Calu3 (cell line): ENCODE measurements at regions not wholly inside any gene's neighbourhood (a gene's known extent, or its start where the extent isn't known, plus 50 kb on each side); places are given as distances from the start of the nearest gene placed in this dataset.

ENCODE experiments used
- BruUV-seq: library from RNA; stranded (reverse); fragments of 400-500 nt; replicated peaks from 2 replicates; lab custom pipeline; 2021; lab: Mats Ljungman, UMichigan
- CTCF ChIA-PET: fragments of 300-600 bp; sonication (Branson Sonifier 250); formaldehyde crosslinking; loops from one replicate; lab custom pipeline; 2022; ENCODE audit warnings: antibody characterized with exemption; lab: Charles Lee
- DNase-seq: peaks from one replicate; pipeline ENCODE4 v3.0.0; 2022
- H3K27ac Mint-ChIP-seq: one replicate; pipeline ENCODE4 v1.8.0; 2022; ENCODE audit warnings: mixed read lengths; ENCODE audit not compliant: unreplicated experiment
- H3K27me3 Mint-ChIP-seq: one replicate; pipeline ENCODE4 v1.8.0; 2022; ENCODE audit warnings: mixed read lengths; ENCODE audit not compliant: unreplicated experiment
- H3K36me3 Mint-ChIP-seq: one replicate; pipeline ENCODE4 v1.8.0; 2022; ENCODE audit warnings: mild to moderate bottlenecking, moderate library complexity, mixed read lengths; ENCODE audit not compliant: insufficient read depth, unreplicated experiment
- H3K4me1 Mint-ChIP-seq: one replicate; pipeline ENCODE4 v1.8.0; 2022; ENCODE audit warnings: mild to moderate bottlenecking, low read depth, mixed read lengths; ENCODE audit not compliant: unreplicated experiment
- H3K4me3 Mint-ChIP-seq: one replicate; pipeline ENCODE4 v1.8.0; 2022; ENCODE audit warnings: mild to moderate bottlenecking, low read depth, moderate library complexity, mixed read lengths; ENCODE audit not compliant: unreplicated experiment
- H3K9me3 Mint-ChIP-seq: one replicate; pipeline ENCODE4 v1.8.0; 2022; ENCODE audit warnings: low read depth, mixed read lengths; ENCODE audit not compliant: unreplicated experiment
- CTCF ChIP-seq: fragments of 200-600 bp; IDR thresholded peaks from one replicate; pipeline ENCODE4 v1.8.0; 2022; ENCODE audit warnings: antibody characterized with exemption; ENCODE audit not compliant: unreplicated experiment
- intact Hi-C: fragments of 100-400 bp; cut with micrococcal nuclease; formaldehyde crosslinking; loops from one replicate; pipeline ENCODE4 v1.10.0; 2022; ENCODE audit not compliant: unreplicated experiment

DNA sequence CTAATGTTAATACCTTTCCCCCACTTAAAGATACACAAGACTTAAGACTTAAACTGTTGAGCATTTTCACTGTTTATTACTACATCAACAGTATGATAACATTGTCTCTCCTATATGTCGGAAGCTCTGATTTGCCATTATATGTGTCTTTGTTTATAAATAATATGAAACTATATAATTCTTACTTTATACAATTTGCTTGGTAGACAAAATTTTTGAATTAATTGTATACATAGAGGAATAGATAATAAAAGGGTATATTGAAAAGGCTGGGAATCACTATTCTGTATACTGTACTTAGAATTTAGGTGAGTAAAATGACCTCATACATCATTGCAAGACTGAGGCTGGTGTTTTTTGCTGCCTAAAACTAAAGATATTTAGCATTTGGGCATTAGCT, 82.1 kb upstream of the HDAC9 start:
- CTCF ChIA-PET: no interaction called here
- DNase-seq: no peak
- Mint-ChIP-seq H3K4me1 (no peaks in the 10 kb centered on the region), H3K27me3 (no peaks in the 10 kb centered on the region), H3K9me3 (no peaks in the 10 kb centered on the region), H3K4me3 (no peak overlapping the region), H3K36me3 (no peaks in the 10 kb centered on the region), H3K27ac (no peak overlapping the region)
- no TSS peak for BruUV-seq
- TF ChIP-seq CTCF: no peak
- intact Hi-C loops: no loop called here

- H3K4me1 Mint-ChIP-seq: no peaks in the 10 kb centered on the region
- H3K27ac Mint-ChIP-seq: no peak overlapping the region
- intact Hi-C loops: no loop called here
- no peak for DNase-seq
- CTCF ChIA-PET: interaction anchor here (0.5 kb wide), 1 partner anchor 241 kb away, joined by 3 read pairs; no protein-coding TSS in a partner anchor
- TF ChIP-seq CTCF: no peak
- BruUV-seq: no TSS peak
- no peaks in the 10 kb centered on the region for H3K36me3 Mint-ChIP-seq
- H3K9me3 Mint-ChIP-seq: no peaks in the 10 kb centered on the region
- H3K27me3 Mint-ChIP-seq: no peaks in the 10 kb centered on the region
- H3K4me3 Mint-ChIP-seq: no peak overlapping the region
Observed at GRCh38 chr7:18414885-18415284, 80.7 kb upstream of the HDAC9 start.

GRCh38 chr7:18416988-18417387, 78.6 kb upstream of the HDAC9 start:
- CTCF ChIA-PET: no interaction called here
- no peak overlapping the region for H3K4me3 Mint-ChIP-seq
- no peak for DNase-seq
- H3K4me1 Mint-ChIP-seq: peaks cover 2% of the 10 kb centered on the region
- BruUV-seq: no TSS peak
- TF ChIP-seq CTCF: no peak
- H3K36me3 Mint-ChIP-seq: no peaks in the 10 kb centered on the region
- no peak overlapping the region for H3K27ac Mint-ChIP-seq
- no peaks in the 10 kb centered on the region for H3K27me3 Mint-ChIP-seq
- intact Hi-C loops: no loop called here
- no peaks in the 10 kb centered on the region for H3K9me3 Mint-ChIP-seq

GRCh38 chr7:18419456-18419855, 76.1 kb upstream of the HDAC9 start:
- no TSS peak for BruUV-seq
- intact Hi-C loops: no loop called here
- no peak overlapping the region for H3K4me3 Mint-ChIP-seq
- no peak overlapping the region for H3K27ac Mint-ChIP-seq
- CTCF ChIA-PET: no interaction called here
- TF ChIP-seq CTCF: no peak
- no peaks in the 10 kb centered on the region for H3K36me3 Mint-ChIP-seq
- H3K9me3 Mint-ChIP-seq: no peaks in the 10 kb centered on the region
- H3K4me1 Mint-ChIP-seq: peaks cover 10% of the 10 kb centered on the region
- DNase-seq: no peak
- no peaks in the 10 kb centered on the region for H3K27me3 Mint-ChIP-seq
